SK-N-SH (cell line): ENCODE measurements at regions not wholly inside any gene's neighbourhood (a gene's known extent, or its start where the extent isn't known, plus 50 kb on each side); places are given as distances from the start of the nearest gene placed in this dataset.

ENCODE experiments used
- CTCF ChIA-PET: fragments of 300-600, 350-600 bp; formaldehyde crosslinking; extraction: SDS; loops from one replicate; lab custom pipeline; 2021; lab: Yijun Ruan, JAX
- POLR2A ChIA-PET: fragments of 350-600 bp; sonication (Branson Sonifier 250); formaldehyde crosslinking; extraction: SDS; loops from one replicate; lab custom pipeline; 2020; ENCODE audit warnings: antibody characterized with exemption, inconsistent platforms; lab: Yijun Ruan, JAX
- DNase-seq: peaks from one replicate; pipeline ENCODE4 v3.0.0; 2012
- H2AFZ ChIP-seq: fragments of 200-600 bp; sonication (generic); 2 replicates; pipeline ENCODE4 v1.8.1; 2016; ENCODE audit warnings: antibody characterized with exemption, mild to moderate bottlenecking, low read depth
- H3F3A ChIP-seq: fragments of 200-600 bp; sonication (generic); replicated peaks from 2 replicates; pipeline ENCODE3; 2016; ENCODE audit warnings: antibody characterized with exemption, mild to moderate bottlenecking; ENCODE audit not compliant: insufficient read depth
- H3K27ac ChIP-seq, 2 experiments: fragments of 200-500 bp in 1 of 2; fragments of 200-600 bp in 1 of 2; sonication (Bioruptor generic) in 1 of 2; sonication (generic), shearing (Covaris generic) in 1 of 2; 2 replicates each; pipeline versions ENCODE4 v1.5.1 to v1.6.1; 2014 to 2016; ENCODE audit warnings: low read depth in 2 of 2, inconsistent platforms in 1 of 2, low read length in 1 of 2, mild to moderate bottlenecking in 1 of 2, mixed read lengths in 1 of 2
- H3K27me3 ChIP-seq: fragments of 200-600 bp; sonication (generic), shearing (Covaris generic); 2 replicates; pipeline ENCODE4 v1.6.1; 2016; ENCODE audit warnings: mixed run types; ENCODE audit not compliant: insufficient read depth
- H3K36me3 ChIP-seq, 2 experiments: fragments of 200-500 bp in 1 of 2; fragments of 200-600 bp in 1 of 2; sonication (Bioruptor generic) in 1 of 2; sonication (generic) in 1 of 2; replicated peaks in 1 of 2; 2 replicates each; pipeline versions ENCODE3 to v1.5.1; 2014 to 2016; ENCODE audit warnings: low read length in 1 of 2, mild to moderate bottlenecking in 1 of 2; ENCODE audit not compliant: insufficient read depth in 2 of 2, control insufficient read depth in 1 of 2
- H3K4me1 ChIP-seq, 2 experiments: fragments of 200-500 bp in 1 of 2; fragments of 200-600 bp in 1 of 2; sonication (Bioruptor generic) in 1 of 2; sonication (generic), shearing (Covaris generic) in 1 of 2; 2 replicates each; pipeline versions ENCODE4 v1.5.1 to v1.6.1; 2014 to 2016; ENCODE audit warnings: low read depth in 1 of 2, low read length in 1 of 2, mixed run types in 1 of 2; ENCODE audit not compliant: insufficient read depth in 2 of 2, control insufficient read depth in 1 of 2
- H3K4me2 ChIP-seq: fragments of 200-600 bp; sonication (generic), shearing (Covaris generic); 2 replicates; pipeline ENCODE4 v1.6.1; 2017; ENCODE audit warnings: mixed run types
- H3K4me3 ChIP-seq, 2 experiments: fragments of 200-500 bp in 1 of 2; fragments of 200-600 bp in 1 of 2; sonication (Bioruptor generic) in 1 of 2; sonication (generic), shearing (Covaris generic) in 1 of 2; 2 replicates each; pipeline versions ENCODE4 v1.5.1 to v1.8.1; 2014 to 2016; ENCODE audit warnings: low read depth in 2 of 2, inconsistent platforms in 1 of 2, low read length in 1 of 2, mild to moderate bottlenecking in 1 of 2, mixed read lengths in 1 of 2, moderate library complexity in 1 of 2
- H3K79me2 ChIP-seq: fragments of 200-600 bp; sonication (generic); 2 replicates; pipeline ENCODE4 v1.8.1; 2017; ENCODE audit warnings: mild to moderate bottlenecking; ENCODE audit not compliant: insufficient read depth
- H3K9ac ChIP-seq: fragments of 200-600 bp; sonication (generic); 2 replicates; pipeline ENCODE4 v1.6.1; 2017; ENCODE audit warnings: mixed run types
- H3K9me2 ChIP-seq: fragments of 200-600 bp; sonication (generic); 2 replicates; pipeline ENCODE4 v1.6.1; 2017; ENCODE audit warnings: mixed run types
- H3K9me3 ChIP-seq: fragments of 200-600 bp; sonication (generic); 2 replicates; pipeline ENCODE4 v1.6.1; 2017; ENCODE audit warnings: mixed run types, mild to moderate bottlenecking, moderate library complexity
- H4K20me1 ChIP-seq: fragments of 200-600 bp; sonication (generic); 2 replicates; pipeline ENCODE4 v1.6.1; 2017; ENCODE audit warnings: mild to moderate bottlenecking, mixed run types; ENCODE audit not compliant: insufficient read depth
- CHD2 ChIP-seq: fragments of 150-350 bp; IDR thresholded peaks from 2 replicates; pipeline ENCODE4 v1.6.1; 2018; ENCODE audit warnings: low read length; ENCODE audit not compliant: partially characterized antibody
- EP300 ChIP-seq, 2 experiments: IDR thresholded peaks; 2 replicates each; pipeline versions ENCODE4 v1.4.0 to v1.6.1; 2012; ENCODE audit warnings: borderline replicate concordance in 1 of 2, low read depth in 1 of 2, low read length in 1 of 2
- FOXJ3 ChIP-seq: sonication (generic); formaldehyde crosslinking; IDR thresholded peaks from 2 replicates; pipeline ENCODE4 v1.5.1; 2020; ENCODE audit warnings: mild to moderate bottlenecking, missing genetic modification reagents
- FOXM1 ChIP-seq: IDR thresholded peaks from 2 replicates; pipeline ENCODE4 v1.4.0; 2012; ENCODE audit warnings: low read depth, mild to moderate bottlenecking
- GABPA ChIP-seq: IDR thresholded peaks from 2 replicates; pipeline ENCODE4 v1.4.0; 2012; ENCODE audit warnings: low read depth, mild to moderate bottlenecking
- GATA2 ChIP-seq: sonication (generic); formaldehyde crosslinking; IDR thresholded peaks from 2 replicates; pipeline ENCODE4 v1.5.0; 2020; ENCODE audit warnings: mild to moderate bottlenecking, missing genetic modification reagents
- MXI1 ChIP-seq: IDR thresholded peaks from 2 replicates; pipeline ENCODE4 v1.6.1; 2012; ENCODE audit warnings: mild to moderate bottlenecking, low read depth, low read length, improper control_type of control experiment
- RAD21 ChIP-seq: IDR thresholded peaks from 2 replicates; pipeline ENCODE4 v1.6.1; 2012; ENCODE audit warnings: mild to moderate bottlenecking, low read length
- RFX5 ChIP-seq: IDR thresholded peaks from 2 replicates; pipeline ENCODE4 v1.6.1; 2012; ENCODE audit warnings: mild to moderate bottlenecking, improper control_type of control experiment, low read length
- SMC3 ChIP-seq: IDR thresholded peaks from 2 replicates; pipeline ENCODE4 v1.6.1; 2012; ENCODE audit warnings: low read depth, low read length, improper control_type of control experiment
- TCF12 ChIP-seq: IDR thresholded peaks from 2 replicates; pipeline ENCODE4 v1.4.0; 2012
- YY1 ChIP-seq: IDR thresholded peaks from 2 replicates; pipeline ENCODE4 v1.4.0; 2012; ENCODE audit warnings: low read depth, mild to moderate bottlenecking
- WGBS: methylation state at CpG from one replicate; pipeline ENCODE4 v1.1.6; 2017; ENCODE audit warnings: low lambda C conversion rate; 5-methylcytosine and 5-hydroxymethylcytosine counted together
- TF ChIP-seq, protein P1 (sequence below): IDR thresholded peaks from 2 replicates; pipeline ENCODE4 v1.4.0; 2012; ENCODE audit warnings: low read depth, borderline replicate concordance
- TF ChIP-seq, protein P2 (sequence below): fragments of 150-350 bp; IDR thresholded peaks from 2 replicates; pipeline ENCODE4 v1.6.1; 2017; ENCODE audit warnings: antibody characterized with exemption, low read length, low read depth, borderline replicate concordance
- TF ChIP-seq, protein P3 (sequence below): IDR thresholded peaks from 2 replicates; pipeline ENCODE4; 2012

DNA sequence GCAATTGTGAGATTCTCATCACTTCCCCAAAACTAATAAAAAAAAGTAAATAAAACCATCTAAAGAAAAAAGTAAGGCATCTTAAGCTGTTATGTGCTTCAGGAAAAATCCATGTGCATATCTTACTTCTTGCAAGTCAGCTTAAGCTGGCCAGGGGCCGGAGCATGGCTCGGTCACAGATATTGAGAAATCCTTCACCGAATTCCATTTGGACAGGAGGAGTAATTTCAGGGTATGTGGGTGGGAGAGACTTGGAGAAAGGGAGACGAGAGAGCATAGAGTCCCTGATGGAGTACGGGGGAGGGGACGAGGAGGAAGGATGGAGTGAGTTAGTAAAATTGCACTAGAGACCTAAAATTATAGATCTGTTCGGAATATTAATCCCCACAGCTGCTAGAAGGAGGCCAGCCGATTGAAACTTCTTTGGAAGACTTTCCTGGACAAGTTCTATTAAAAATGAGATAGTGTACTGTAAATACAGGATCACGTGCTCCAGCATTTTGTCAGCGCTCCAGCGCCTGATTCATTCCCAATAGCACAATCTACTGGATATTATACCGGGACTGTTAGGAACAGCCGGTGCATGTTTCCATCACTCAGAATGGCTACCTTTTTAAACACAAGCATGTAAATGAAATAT is 438.5 kb downstream of the ZNF516 start:
- CTCF ChIA-PET, result no interaction called here
- H3F3A ChIP-seq, result no peaks in the 10 kb centered on the region
- H3K4me1 ChIP-seq, result no peaks in the 10 kb centered on the region
- 50% methylated on average over 13 of the region's 13 CpGs for WGBS
- no peaks in the 10 kb centered on the region for H3K79me2 ChIP-seq
- H3K36me3 ChIP-seq, result no peaks in the 10 kb centered on the region
- POLR2A ChIA-PET, result no interaction called here
- H3K27me3 ChIP-seq, result no peaks in the 10 kb centered on the region
- TF ChIP-seq RFX5, result no peak
- no peak for TF ChIP-seq YY1
- TF ChIP-seq FOXM1, result no peak
- no peak for TF ChIP-seq RAD21
- no peak for TF ChIP-seq FOXJ3 (CRISPR knock-in tag)
- TF ChIP-seq, protein P1, sequence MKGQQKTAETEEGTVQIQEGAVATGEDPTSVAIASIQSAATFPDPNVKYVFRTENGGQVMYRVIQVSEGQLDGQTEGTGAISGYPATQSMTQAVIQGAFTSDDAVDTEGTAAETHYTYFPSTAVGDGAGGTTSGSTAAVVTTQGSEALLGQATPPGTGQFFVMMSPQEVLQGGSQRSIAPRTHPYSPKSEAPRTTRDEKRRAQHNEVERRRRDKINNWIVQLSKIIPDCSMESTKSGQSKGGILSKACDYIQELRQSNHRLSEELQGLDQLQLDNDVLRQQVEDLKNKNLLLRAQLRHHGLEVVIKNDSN, result no peak
- TF ChIP-seq CHD2, result no peak
- TF ChIP-seq GATA2 (CRISPR knock-in tag), result no peak
- TF ChIP-seq, protein P2, sequence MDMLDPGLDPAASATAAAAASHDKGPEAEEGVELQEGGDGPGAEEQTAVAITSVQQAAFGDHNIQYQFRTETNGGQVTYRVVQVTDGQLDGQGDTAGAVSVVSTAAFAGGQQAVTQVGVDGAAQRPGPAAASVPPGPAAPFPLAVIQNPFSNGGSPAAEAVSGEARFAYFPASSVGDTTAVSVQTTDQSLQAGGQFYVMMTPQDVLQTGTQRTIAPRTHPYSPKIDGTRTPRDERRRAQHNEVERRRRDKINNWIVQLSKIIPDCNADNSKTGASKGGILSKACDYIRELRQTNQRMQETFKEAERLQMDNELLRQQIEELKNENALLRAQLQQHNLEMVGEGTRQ, result no peak
- no peak for TF ChIP-seq GABPA
- no peak overlapping the region for H3K27ac ChIP-seq
- H3K9me3 ChIP-seq, result 0 out of 2 replicates have a peak, but pooled peaks cover 4% of the 10 kb centered on the region
- H3K9ac ChIP-seq, result no peak overlapping the region
- no peak overlapping the region for H2AFZ ChIP-seq
- H4K20me1 ChIP-seq, result no peaks in the 10 kb centered on the region
- H3K4me2 ChIP-seq, result no peak overlapping the region
- H3K4me3 ChIP-seq, result no peak overlapping the region
- no peaks in the 10 kb centered on the region for H3K9me2 ChIP-seq
- no peak for DNase-seq

DNA sequence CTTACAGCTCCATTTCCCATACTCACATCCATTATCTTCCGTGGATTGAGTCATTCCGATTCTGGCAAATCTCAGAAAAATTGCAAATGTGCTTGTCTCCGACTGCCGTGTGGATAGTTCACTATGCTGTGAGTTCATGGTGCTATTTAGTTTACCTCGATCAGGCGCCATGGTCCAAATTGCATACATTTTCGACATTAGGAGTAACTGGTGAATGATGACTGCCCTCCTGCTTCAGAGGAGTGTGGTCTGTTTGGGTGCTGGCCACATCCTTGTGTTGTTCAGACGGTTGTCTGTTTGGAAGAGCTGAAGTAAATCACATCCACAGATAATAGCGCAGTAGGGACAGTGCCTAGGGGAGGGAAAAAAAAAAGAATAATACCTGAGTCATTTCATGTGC is 439.5 kb downstream of the ZNF516 start:
- Histone ChIP-seq H3K36me3 (no peaks in the 10 kb centered on the region), H3K4me1 (no peaks in the 10 kb centered on the region)
- no peak for DNase-seq
- TF ChIP-seq FOXM1 (no peak), SMC3 (no peak), TCF12 (no peak), EP300 (IDR thresholded peaks at IDR 0.05; ENCODE audit: borderline replicate concordance in 1 of 2, low read depth in 1 of 2, low read length in 1 of 2) (no peak), MXI1 (no peak)
- TF ChIP-seq, protein P3, sequence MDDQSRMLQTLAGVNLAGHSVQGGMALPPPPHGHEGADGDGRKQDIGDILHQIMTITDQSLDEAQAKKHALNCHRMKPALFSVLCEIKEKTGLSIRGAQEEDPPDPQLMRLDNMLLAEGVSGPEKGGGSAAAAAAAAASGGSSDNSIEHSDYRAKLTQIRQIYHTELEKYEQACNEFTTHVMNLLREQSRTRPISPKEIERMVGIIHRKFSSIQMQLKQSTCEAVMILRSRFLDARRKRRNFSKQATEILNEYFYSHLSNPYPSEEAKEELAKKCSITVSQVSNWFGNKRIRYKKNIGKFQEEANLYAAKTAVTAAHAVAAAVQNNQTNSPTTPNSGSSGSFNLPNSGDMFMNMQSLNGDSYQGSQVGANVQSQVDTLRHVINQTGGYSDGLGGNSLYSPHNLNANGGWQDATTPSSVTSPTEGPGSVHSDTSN, result no peak
- TF ChIP-seq, protein P1, result no peak
- TF ChIP-seq, all 33 proteins: peak for 0
- 60% methylated on average over 9 of the region's 9 CpGs for whole genome bisulfite sequencing
- H3F3A ChIP-seq, result no peaks in the 10 kb centered on the region
- no peaks in the 10 kb centered on the region for H3K79me2 ChIP-seq
- H3K9me2 ChIP-seq, result no peaks in the 10 kb centered on the region
- no peak overlapping the region for H3K9ac ChIP-seq
- no peak overlapping the region for H3K4me3 ChIP-seq
- no peaks in the 10 kb centered on the region for H4K20me1 ChIP-seq
- POLR2A ChIA-PET, result no interaction called here
- 0 out of 2 replicates have a peak, but pooled peaks cover 4% of the 10 kb centered on the region for H3K9me3 ChIP-seq
- H3K27me3 ChIP-seq, result no peaks in the 10 kb centered on the region
- no peak overlapping the region for H2AFZ ChIP-seq
- no peak overlapping the region for H3K4me2 ChIP-seq
- CTCF ChIA-PET, result no interaction called here
- H3K27ac ChIP-seq, result no peak overlapping the region
